OCI-LY7 (cell line): ENCODE measurements at regions not wholly inside any gene's neighbourhood (a gene's known extent, or its start where the extent isn't known, plus 50 kb on each side); places are given as distances from the start of the nearest gene placed in this dataset.

ENCODE experiments used
- BruUV-seq: library from RNA; stranded (reverse); fragments of 400-500 nt; replicated peaks from 2 replicates; lab custom pipeline; 2021; lab: Mats Ljungman, UMichigan
- CTCF ChIA-PET: fragments of 300-600 bp; sonication (Branson Sonifier 250); formaldehyde crosslinking; loops from one replicate; lab custom pipeline; 2022; ENCODE audit warnings: antibody characterized with exemption; ENCODE audit not compliant: unreplicated experiment; lab: Charles Lee
- POLR2A ChIA-PET: fragments of 300-600 bp; sonication (Branson Sonifier 250); formaldehyde crosslinking; loops from one replicate; lab custom pipeline; 2022; ENCODE audit warnings: antibody characterized with exemption; lab: Charles Lee
- DNase-seq: peaks from one replicate; pipeline ENCODE4 v3.0.0-alpha.2; 2015; ENCODE audit warnings: low spot score
- H2AFZ ChIP-seq: fragments of 200-600 bp; sonication (generic), shearing (Covaris generic); 2 replicates; pipeline ENCODE4 v1.6.1; 2014; ENCODE audit warnings: mild to moderate bottlenecking, antibody characterized with exemption, low read length, moderate library complexity
- H3K27ac ChIP-seq: fragments of 200-600 bp; sonication (generic); 2 replicates; pipeline ENCODE4 v1.5.1; 2014; ENCODE audit warnings: mixed run types, low read depth, mild to moderate bottlenecking, moderate library complexity, low read length, inconsistent platforms; ENCODE audit not compliant: poor library complexity, severe bottlenecking
- H3K36me3 ChIP-seq: fragments of 200-600 bp; sonication (generic); 2 replicates; pipeline ENCODE4 v1.6.1; 2014; ENCODE audit warnings: mild to moderate bottlenecking, antibody characterized with exemption, low read length, moderate library complexity, mixed read lengths; ENCODE audit not compliant: insufficient read depth
- H3K4me1 ChIP-seq: fragments of 200-600 bp; sonication (generic); 2 replicates; pipeline ENCODE4 v1.5.1; 2014; ENCODE audit warnings: mild to moderate bottlenecking, low read length; ENCODE audit not compliant: insufficient read depth, poor library complexity, severe bottlenecking
- H3K4me2 ChIP-seq: fragments of 200-600 bp; sonication (generic); 2 replicates; pipeline ENCODE4 v1.6.1; 2014; ENCODE audit warnings: mild to moderate bottlenecking, low read length
- H3K4me3 ChIP-seq: fragments of 200-600 bp; sonication (generic); 2 replicates; pipeline ENCODE4 v1.5.1; 2014; ENCODE audit warnings: mild to moderate bottlenecking, low read depth, low read length; ENCODE audit not compliant: poor library complexity, severe bottlenecking
- H3K79me2 ChIP-seq: fragments of 200-600 bp; sonication (generic); 2 replicates; pipeline ENCODE4 v1.6.1; 2016; ENCODE audit warnings: low read depth, mild to moderate bottlenecking, low read length, moderate library complexity, mixed read lengths; ENCODE audit not compliant: insufficient read depth
- H3K9me2 ChIP-seq: fragments of 200-600 bp; sonication (generic); 2 replicates; pipeline ENCODE4 v1.6.1; 2016; ENCODE audit warnings: mild to moderate bottlenecking, low read length, mixed read lengths; ENCODE audit not compliant: insufficient read depth
- H3K9me3 ChIP-seq: fragments of 200-600 bp; sonication (generic); 2 replicates; pipeline ENCODE4 v1.6.1; 2014; ENCODE audit warnings: mild to moderate bottlenecking, mixed run types, low read length, mixed read lengths
- H4K20me1 ChIP-seq: fragments of 200-600 bp; sonication (generic); 2 replicates; pipeline ENCODE4 v1.6.1; 2014; ENCODE audit warnings: mild to moderate bottlenecking, antibody characterized with exemption, low read length, moderate library complexity, mixed read lengths; ENCODE audit not compliant: insufficient read depth
- CTCF ChIP-seq: fragments of 200-600 bp; sonication (generic); conservative IDR thresholded peaks from 2 replicates; pipeline ENCODE4 v1.5.1; 2014; ENCODE audit warnings: mild to moderate bottlenecking, antibody characterized with exemption, low read length, moderate library complexity, mixed read lengths
- EZH2phosphoT487 ChIP-seq: fragments of 200-600 bp; sonication (generic); IDR thresholded peaks from 2 replicates; pipeline ENCODE4 v1.6.1; 2018; ENCODE audit warnings: low read depth, borderline replicate concordance, mild to moderate bottlenecking, mixed run types, antibody characterized with exemption, low read length, moderate library complexity, mixed read lengths
- intact Hi-C: fragments of 100-400 bp; cut with micrococcal nuclease; formaldehyde crosslinking; loops from one replicate; pipeline ENCODE4 v1.10.0; 2022; ENCODE audit not compliant: unreplicated experiment

- no peak overlapping the region for H2AFZ ChIP-seq
- H3K79me2 ChIP-seq = no peaks in the 10 kb centered on the region
- CTCF ChIA-PET = no interaction called here
- H3K27ac ChIP-seq = no peak overlapping the region
- POLR2A ChIA-PET = no interaction called here
- no peaks in the 10 kb centered on the region for H3K4me1 ChIP-seq
- no peaks in the 10 kb centered on the region for H3K9me2 ChIP-seq
- no peaks in the 10 kb centered on the region for H3K36me3 ChIP-seq
- H3K9me3 ChIP-seq = no peaks in the 10 kb centered on the region
- H3K4me2 ChIP-seq = no peak overlapping the region
- H3K4me3 ChIP-seq = no peak overlapping the region
- intact Hi-C loops = no loop called here
- no TSS peak for BruUV-seq
- H4K20me1 ChIP-seq = no peaks in the 10 kb centered on the region
- DNase-seq = no peak
- TF ChIP-seq EZH2phosphoT487 = no peak
- no peak for TF ChIP-seq CTCF
Measured at GRCh38 chr2:9101763-9102425, 98.4 kb upstream of the MBOAT2 start.

GRCh38 chr2:9100080-9100876 is 96.8 kb upstream of the MBOAT2 start:
- intact Hi-C loops = no loop called here
- no peak overlapping the region for H3K4me3 ChIP-seq

More at GRCh38 chr2:9100080-9100876, 96.8 kb upstream of the MBOAT2 start:
- H3K27ac ChIP-seq = no peak overlapping the region
- POLR2A ChIA-PET = no interaction called here
- H3K9me2 ChIP-seq = no peaks in the 10 kb centered on the region
- BruUV-seq = no TSS peak
- no peak overlapping the region for H2AFZ ChIP-seq
- TF ChIP-seq EZH2phosphoT487 (no peak), CTCF (no peak)
- CTCF ChIA-PET = no interaction called here
- H3K79me2 ChIP-seq = no peaks in the 10 kb centered on the region
- H3K4me1 ChIP-seq = no peaks in the 10 kb centered on the region
- H3K36me3 ChIP-seq = no peaks in the 10 kb centered on the region
- H4K20me1 ChIP-seq = no peaks in the 10 kb centered on the region
- H3K4me2 ChIP-seq = no peak overlapping the region
- no peak for DNase-seq
- H3K9me3 ChIP-seq = no peaks in the 10 kb centered on the region
